ENCODE measurements at regions not wholly inside any gene's neighbourhood (a gene's known extent, or its start where the extent isn't known, plus 50 kb on each side); places are given as distances from the start of the nearest gene placed in this dataset.

- no peak for DNase-seq
Observed at GRCh38 chr10:78574547-78574946, 494.2 kb upstream of the ZMIZ1 start.

- DNase-seq = no peak
Observed at GRCh38 chr10:78575400-78575799, 493.4 kb upstream of the ZMIZ1 start.

GRCh38 chr10:78576276-78576675, 492.5 kb upstream of the ZMIZ1 start:
- DNase-seq = no peak

GRCh38 chr10:78577712-78578111, 491.1 kb upstream of the ZMIZ1 start:
- no peak for DNase-seq

- no peak for DNase-seq
Observed at GRCh38 chr10:78578929-78579328, 489.8 kb upstream of the ZMIZ1 start.

- DNase-seq = no peak
Observed at GRCh38 chr10:78579576-78579975, 489.2 kb upstream of the ZMIZ1 start.

GRCh38 chr10:78579995-78580394, 488.8 kb upstream of the ZMIZ1 start:
- peak; percentile 95 for DNase-seq

GRCh38 chr10:78581133-78581694, 487.6 kb upstream of the ZMIZ1 start:
- DNase-seq = no peak

GRCh38 chr10:78582540-78582939, 486.2 kb upstream of the ZMIZ1 start:
- DNase-seq = no peak

GRCh38 chr10:78584266-78584665, 484.5 kb upstream of the ZMIZ1 start:
- DNase-seq = no peak

- no peak for DNase-seq
Observed at GRCh38 chr10:78584681-78585080, 484.1 kb upstream of the ZMIZ1 start.

- DNase-seq = no peak
Observed at GRCh38 chr10:78585952-78586351, 482.8 kb upstream of the ZMIZ1 start.

GRCh38 chr10:78588194-78588811, 480.5 kb upstream of the ZMIZ1 start:
- DNase-seq = no peak

GRCh38 chr10:78589687-78590086, 479.1 kb upstream of the ZMIZ1 start:
- DNase-seq = no peak

- DNase-seq = no peak
Observed at GRCh38 chr10:78591066-78591465, 477.7 kb upstream of the ZMIZ1 start.

- peak; percentile 21 for DNase-seq
Observed at GRCh38 chr10:78594559-78595268, 474.1 kb upstream of the ZMIZ1 start.

GRCh38 chr10:78595269-78595619, 473.5 kb upstream of the ZMIZ1 start:
- DNase-seq = no peak

- DNase-seq = no peak
Observed at GRCh38 chr10:78596556-78596955, 472.2 kb upstream of the ZMIZ1 start.

GRCh38 chr10:78597796-78598555, 470.8 kb upstream of the ZMIZ1 start:
- DNase-seq = peak; percentile 30

- DNase-seq = no peak
Observed at GRCh38 chr10:78599122-78599853, 469.5 kb upstream of the ZMIZ1 start.

- DNase-seq = no peak
Observed at GRCh38 chr10:78600121-78600665, 468.6 kb upstream of the ZMIZ1 start.

- DNase-seq = no peak
Observed at GRCh38 chr10:78600740-78601139, 468.0 kb upstream of the ZMIZ1 start.
